GM10847 (cell line): ENCODE measurements at regions not wholly inside any gene's neighbourhood (a gene's known extent, or its start where the extent isn't known, plus 50 kb on each side); places are given as distances from the start of the nearest gene placed in this dataset.

ENCODE experiments used
- POLR2A ChIP-seq: IDR thresholded peaks from 2 replicates; pipeline ENCODE4 v1.6.1; 2011; ENCODE audit not compliant: insufficient read length; ENCODE audit errors: extremely low read depth

DNA sequence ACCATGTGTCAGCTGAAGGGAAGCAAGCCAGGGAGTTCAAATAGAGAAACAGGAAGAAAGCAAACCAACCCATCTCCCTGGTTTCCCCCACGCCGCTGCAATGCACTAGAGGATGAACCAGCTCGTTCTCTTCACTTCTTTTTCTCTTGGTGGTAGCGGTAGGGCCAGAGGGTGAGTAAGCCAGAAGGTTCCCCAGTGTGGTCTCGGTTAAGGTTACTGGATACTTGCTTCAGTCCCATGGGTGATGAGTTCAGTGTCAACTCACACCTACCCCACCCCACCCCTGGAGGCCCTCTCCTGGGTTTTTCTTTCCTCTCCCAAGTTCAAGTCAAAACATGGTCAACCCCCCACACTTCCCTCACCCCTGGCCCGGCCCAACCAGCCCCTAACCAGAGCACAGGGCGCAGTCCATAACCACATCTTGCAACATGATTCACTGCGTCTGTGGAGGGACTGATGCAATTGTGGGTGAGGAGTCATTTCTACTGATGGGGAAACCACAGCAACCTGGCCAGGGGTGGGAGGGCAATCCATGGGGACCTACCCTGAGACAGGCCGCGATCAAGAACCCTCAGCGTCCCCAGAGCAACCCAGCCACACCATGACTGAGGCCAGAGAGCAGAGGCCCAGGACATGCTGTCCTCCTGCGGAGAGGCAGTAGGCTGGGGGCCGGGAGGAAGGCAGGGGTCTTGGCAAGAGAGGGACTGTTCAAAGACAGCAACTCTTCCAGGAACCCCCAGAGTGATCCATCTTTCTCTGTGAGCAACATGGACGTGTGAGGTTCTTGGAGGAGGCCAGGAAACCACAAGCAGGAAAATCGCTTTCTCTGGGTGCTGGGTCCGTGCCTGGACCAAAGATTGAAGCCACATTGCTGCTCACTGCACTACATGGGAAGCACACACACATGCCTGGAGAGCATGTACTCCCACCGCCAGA lies 276.6 kb downstream of the UACA start:
- TF ChIP-seq POLR2A: no peak

DNA sequence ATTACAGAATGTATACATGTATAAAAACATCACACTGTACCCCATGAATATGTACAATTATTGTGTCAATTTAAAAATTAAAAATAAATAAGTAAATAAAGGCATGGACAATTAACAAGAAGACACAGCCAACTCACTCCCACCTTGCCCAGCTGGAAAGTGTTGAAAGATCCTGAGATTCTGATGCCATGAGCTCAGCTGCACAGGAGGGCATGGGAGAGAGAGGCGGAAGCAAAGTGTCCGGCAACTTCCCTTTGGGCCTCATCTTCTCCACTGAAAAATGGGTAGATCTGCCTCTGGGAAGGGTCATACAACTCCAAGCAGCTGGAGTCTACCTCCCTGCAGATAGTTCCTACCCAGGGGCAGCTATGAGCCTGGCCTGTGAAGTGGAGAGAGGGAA lies 277.3 kb downstream of the UACA start:
- no peak for TF ChIP-seq POLR2A

DNA sequence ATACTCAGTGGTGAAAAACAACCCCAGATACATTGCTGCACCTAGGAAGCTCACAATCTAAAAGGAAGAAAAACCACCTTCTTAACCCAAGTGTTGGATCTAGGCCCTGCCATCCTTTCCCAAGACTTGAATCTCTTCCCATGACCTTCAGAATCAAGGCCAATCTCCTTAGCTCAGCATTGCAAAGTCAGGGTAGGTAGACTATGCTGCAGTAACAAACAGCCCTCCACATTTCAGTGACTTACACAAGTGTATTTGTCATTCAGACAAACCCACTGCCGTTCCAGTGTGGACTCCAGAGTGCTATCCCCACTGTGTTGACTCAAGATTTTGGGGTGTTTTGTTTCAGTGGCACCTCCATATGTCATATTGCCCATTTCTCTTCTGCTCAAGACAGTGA lies 278.4 kb downstream of the UACA start:
- no peak for TF ChIP-seq POLR2A

DNA sequence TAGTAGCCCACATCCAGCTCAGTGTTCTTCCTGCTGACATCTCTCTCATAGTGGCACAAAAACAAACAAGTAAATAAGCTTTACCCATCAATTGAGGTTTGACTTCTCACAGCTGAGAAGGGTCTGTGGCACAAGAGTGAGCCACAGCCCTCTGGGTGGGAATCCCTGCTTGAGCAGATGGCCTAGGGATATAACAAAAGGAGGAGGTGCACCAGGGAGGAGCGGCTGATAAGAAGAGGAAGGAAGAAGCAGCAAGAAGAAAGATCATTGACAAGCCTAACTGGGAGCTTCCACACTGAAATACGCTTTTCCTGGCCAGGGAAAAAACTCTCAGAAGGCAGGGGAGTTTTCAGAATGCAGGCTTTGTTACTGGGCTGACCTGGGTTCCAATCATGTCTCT lies 279.8 kb downstream of the UACA start:
- no peak for TF ChIP-seq POLR2A

DNA sequence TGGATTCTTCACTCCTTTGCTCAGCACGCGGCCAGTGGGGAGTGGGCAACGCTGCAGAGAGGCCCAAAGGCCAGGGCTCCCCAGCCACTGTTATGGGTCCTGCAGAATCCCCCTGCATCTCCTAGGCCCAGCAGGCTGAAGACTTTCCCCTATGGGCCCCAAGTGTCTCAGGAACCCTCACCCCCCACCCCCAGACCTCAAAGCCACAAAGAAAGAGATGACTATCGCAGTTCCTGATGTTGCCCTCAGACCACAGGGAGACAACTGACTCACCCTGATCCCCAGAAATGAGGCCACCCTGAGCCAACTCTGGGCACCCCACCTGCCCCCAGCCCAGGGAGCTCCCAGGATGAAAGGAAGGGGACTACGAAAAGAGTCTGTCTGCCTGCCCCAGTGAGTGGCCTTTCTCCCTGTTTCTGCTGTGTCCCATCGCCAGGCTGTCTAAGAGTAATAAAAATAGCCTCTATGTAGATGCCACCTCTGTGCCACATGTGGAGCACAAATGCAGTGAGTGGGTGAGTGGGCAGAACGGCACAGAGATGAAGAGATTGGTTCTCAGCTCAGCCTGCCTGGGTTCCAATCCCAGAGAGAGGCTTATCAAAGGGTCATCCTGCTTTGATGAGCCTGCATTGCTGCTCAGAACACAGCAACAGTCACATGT lies 283.0 kb downstream of the UACA start:
- no peak for TF ChIP-seq POLR2A

DNA sequence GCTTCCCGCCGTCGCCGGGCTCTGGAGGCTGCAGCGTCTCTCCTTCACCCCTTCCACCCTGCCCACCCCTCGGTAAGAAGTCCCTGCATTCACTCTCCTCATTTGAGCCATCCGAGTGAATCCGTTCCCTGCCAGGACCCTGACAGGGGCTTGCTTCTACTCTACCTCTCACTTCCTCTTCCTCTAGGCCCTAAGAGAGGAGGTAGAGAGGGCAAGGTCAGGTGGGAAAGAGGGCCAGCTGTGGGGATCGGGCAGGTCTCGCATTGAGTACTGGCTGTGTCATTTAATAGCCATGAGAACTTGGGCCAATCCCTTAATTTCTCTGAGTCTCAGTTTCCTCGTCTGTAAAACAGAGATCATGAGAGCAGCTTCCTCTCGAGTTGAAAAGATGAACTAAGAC lies 283.6 kb downstream of the UACA start:
- TF ChIP-seq POLR2A: no peak

DNA sequence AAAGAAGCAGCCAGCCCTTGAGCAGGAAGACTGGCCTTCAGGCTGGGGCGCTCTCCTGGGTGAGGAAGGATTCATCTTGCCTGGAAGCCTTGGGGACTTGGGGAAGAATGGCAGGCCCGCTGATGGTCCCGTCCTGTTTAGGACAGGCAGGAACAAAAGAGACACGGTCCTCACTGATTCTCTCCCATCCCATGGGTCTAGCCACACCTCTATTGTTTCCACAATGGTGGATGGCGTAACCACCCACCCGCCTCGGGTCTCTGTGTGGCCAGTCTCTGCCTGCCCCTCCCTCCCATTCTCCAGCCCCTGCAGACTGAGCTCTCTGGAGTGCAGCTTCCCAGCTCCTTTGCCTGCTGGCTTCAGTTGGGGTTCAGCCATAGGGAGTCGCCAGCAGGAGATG lies 284.3 kb downstream of the UACA start:
- TF ChIP-seq POLR2A: no peak

DNA sequence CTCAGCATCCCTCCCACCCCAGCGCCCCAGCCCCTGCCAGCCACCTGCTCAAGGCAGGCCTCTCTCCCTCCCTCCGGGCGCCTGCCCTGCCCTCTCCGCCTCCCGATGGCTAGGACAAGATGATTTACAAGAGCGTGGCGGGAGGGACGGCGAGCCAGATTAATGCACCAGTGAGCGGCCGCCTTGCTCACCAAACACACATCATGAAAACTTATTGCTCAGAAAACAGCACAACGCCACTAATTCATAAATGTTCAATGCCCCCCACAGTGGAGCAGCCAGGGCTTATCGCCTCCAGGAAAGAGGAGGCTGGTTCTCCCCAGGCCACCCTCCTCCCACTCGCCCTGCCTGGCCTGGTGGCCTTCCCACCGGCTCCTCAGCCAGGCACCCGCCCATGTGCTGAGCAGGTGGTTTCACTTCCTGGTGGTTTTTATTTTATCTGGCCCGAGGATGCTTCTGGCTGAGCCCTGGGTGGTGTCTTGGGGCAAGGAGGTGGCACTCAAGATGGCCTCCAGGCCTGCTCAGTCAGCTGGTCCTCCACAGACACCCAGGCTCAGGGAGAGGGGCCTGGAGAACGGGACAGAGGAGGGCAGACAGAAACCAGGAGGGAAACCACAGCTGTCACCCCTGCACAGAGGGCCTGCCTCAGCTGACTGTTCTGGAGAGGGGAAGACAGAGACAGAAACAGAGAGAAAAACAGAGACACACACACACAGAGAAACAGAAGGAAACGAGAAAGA lies 284.9 kb downstream of the UACA start:
- no peak for TF ChIP-seq POLR2A

DNA sequence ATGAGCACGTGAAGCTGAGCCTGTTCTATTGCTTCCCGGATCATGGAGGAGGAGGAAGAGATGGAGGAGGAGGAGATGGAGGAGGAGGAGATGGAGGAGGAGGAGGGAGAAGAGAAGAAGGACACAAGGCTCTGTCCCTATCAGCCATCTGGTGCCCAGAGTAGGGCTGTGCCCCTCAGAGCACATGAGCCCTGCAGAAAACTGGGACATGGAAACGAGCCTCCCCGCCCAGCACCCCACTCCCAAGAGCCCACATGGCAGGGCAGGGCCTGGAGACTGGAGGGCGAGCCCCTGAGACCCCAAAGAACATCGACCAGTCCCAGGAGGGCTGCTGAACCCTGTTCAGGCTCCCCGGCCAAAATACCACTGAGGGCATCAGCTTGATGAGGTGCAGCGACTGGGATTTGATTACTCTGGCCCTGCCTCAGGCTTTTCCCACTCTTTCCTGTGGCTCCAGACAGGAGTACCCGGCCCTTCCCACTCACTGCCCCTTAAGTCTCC lies 285.6 kb downstream of the UACA start:
- TF ChIP-seq POLR2A: no peak

DNA sequence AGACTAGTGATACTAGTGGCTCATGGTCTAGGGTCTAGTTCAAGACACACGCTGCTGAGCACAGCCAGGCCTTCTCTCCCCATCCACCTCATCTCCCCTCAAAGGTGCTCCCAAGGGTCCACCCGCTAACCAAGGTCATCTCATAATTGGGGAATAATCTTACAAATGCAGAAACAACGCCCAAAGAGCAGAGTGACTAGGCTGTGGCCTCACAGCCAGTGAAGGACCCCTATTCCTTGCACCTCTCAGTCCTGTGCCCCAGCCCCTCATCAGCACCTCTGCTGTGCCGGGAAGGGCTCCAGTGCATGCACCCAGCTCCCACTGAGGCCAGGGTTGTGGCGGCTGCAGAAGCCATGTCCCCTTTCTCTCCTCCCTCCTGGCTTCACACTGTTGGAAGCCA lies 286.9 kb downstream of the UACA start:
- no peak for TF ChIP-seq POLR2A

DNA sequence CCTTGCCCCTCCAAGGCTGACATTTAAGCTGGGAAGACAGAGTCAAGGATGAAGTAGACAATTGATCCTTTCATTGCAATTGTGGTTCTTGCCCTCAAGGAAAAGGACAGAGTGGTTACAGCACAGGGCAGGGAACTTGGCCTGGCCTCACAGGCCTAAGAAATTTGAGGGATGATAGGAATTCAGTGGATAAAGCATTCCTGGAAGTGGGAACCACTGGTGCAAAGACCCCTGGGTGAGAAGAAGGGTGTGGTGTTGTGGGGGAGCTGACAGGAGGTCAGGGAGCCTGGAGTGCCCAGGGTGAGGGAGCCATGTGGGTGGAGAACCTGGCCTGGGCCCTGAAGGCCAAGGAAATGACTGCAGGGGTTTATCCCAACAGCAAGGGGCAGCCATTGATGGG lies 287.4 kb downstream of the UACA start:
- TF ChIP-seq POLR2A: no peak

DNA sequence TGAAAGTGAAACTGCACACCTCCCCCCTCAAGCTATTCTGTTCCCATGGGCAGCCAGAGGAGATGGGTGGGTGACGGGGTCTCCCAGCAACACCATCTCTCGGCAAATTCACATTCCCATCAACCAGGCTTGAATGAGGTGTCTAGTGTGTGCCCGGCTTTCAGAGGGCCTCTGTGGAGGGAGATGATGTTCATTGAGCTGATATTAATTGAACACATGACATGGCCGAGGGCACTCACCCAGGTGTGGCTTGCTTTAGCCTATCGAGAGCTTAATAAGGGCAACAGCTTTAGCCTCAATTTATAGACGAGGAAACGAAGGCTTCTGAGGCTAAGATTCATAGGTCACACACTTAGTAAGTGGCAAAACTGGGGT lies 288.0 kb downstream of the UACA start:
- TF ChIP-seq POLR2A: no peak

DNA sequence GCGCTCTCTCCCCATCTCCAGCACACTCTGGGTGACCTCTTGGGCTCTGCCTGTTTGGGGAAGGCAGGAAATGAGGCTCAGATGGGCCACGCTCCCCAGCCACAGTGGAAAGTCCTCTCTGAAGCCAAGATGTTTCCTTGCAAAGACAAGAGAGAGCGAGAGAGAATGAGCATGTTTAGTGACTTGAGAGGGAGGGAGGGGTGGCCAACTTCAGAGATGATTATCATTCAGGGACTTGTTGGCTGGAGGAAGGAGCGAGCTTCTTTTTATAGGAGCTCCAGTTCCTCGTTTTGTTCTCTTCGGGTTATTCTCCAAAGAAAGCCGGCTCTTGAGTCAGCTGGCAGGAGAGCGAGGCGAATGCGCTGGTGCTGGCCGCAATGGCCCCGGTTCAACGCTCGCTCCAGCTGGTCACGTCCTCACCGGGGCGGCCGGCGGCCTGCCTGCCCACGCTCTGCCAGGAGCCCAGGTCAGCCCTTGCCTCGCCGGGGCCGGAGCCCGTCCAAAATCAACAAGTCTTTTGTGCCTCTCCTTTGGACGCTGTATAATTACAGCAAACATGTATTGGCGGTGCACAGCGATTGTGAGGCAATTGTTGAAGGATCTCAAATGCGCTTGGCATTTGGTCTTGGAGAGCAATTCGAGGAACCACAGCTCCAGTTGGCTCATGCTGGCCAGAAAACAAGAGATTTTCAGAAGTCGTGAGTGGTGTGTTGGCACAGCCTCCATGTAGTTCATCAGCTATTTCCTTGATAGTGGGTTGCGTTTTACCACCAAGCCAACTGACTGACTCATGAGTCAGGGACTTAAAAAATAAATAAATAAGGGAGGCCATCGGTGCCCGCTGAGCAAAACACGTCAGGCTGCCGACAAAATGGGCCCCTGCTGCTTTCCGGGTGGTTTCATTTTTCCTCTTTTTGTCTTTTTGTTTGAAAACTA lies 288.6 kb downstream of the UACA start:
- no peak for TF ChIP-seq POLR2A

DNA sequence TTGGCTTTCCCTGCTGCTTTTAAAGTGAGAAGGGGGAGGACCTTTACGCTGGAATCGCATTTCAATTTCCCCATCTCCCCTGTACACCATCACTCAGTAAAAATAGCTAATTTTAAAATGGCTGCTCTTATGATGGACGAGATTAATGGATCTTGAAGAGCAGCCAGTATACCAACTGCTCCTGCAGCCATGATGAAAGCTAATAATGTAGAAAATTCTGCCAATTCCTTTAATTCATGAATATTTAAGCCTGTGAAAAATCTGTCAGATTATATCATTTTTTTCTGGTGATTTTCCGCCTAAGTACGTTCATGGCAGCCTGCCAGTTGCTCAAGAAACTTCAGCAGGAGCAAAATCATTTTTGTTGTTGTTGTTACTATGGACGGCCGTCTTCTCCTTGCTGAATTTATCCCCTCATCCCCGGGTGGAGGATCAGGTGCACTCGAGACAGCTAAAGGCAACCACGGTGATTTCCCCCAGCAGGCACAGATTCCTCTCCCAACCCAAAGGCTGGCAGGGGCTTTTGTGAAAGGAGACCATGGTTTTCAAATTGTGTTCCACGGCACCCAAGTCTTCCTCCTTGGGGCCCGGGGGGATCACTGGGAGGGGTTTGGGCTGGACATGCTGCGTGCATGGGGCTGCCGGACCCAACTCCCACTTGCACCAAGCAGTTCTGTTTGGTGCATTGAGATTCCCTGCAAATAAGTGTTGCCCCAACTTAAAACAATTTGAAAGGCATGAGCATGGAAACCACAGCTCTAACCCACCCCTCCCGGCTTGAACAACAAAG lies 289.6 kb downstream of the UACA start:
- no peak for TF ChIP-seq POLR2A
